ENCODE measurements at regions not wholly inside any gene's neighbourhood (a gene's known extent, or its start where the extent isn't known, plus 50 kb on each side); places are given as distances from the start of the nearest gene placed in this dataset.

GRCh38 chr15:31782016-31782783 is 248.1 kb upstream of the CHRNA7 start:
- no peaks in the 10 kb centered on the region; the same call in 1 of the 2 replicates for H3K27me3 ChIP-seq (replicated peaks; ENCODE audit: control insufficient read depth, insufficient read depth, low read length)
- TF ChIP-seq CTCF (IDR thresholded peaks at IDR 0.05; ENCODE audit: insufficient read depth, low read length, poor library complexity, severe bottlenecking) = no peak
- no peak overlapping the region for H3K4me3 ChIP-seq (replicated peaks; ENCODE audit: low read depth, low read length)
- H3K36me3 ChIP-seq (ENCODE audit: control insufficient read depth, insufficient read depth, low read length) = no peaks in the 10 kb centered on the region
- DNase-seq (ENCODE audit: extremely low read depth, insufficient read length) = no peak

- no peak for DNase-seq (ENCODE audit: extremely low read depth, insufficient read length)
- no peaks in the 10 kb centered on the region; the same call in 1 of the 2 replicates for H3K27me3 ChIP-seq (replicated peaks; ENCODE audit: control insufficient read depth, insufficient read depth, low read length)
- no peak overlapping the region for H3K4me3 ChIP-seq (replicated peaks; ENCODE audit: low read depth, low read length)
- TF ChIP-seq CTCF (IDR thresholded peaks at IDR 0.05; ENCODE audit: insufficient read depth, low read length, poor library complexity, severe bottlenecking) = no peak
- H3K36me3 ChIP-seq (ENCODE audit: control insufficient read depth, insufficient read depth, low read length) = no peaks in the 10 kb centered on the region
These were observed 247.4 kb upstream of the CHRNA7 start for GRCh38 chr15:31782951-31783350.

DNA sequence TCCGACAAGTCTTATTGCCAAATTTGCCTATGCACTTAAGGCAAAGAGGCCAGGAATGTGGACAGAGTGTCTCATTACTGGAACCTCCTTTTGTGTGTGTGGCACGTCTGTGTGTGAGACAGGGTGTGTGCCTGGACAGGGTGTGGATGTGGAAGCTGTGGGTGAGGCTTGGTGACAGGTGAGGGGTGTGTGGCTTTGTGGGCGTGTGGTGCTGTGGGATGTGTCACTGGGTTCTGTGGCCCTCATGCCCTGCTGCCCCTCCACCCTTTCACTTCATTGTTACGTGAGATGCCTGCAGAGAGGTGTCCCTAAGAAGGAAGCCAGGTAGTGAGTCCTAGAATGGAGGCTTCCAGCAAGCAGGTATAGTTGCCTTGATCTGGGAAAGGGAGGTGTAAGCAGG is 244.0 kb upstream of the CHRNA7 start:
- DNase-seq (ENCODE audit: extremely low read depth, insufficient read length) = no peak
- Histone ChIP-seq H3K27me3 (replicated peaks; ENCODE audit: control insufficient read depth, insufficient read depth, low read length) (no peaks in the 10 kb centered on the region), H3K4me3 (replicated peaks; ENCODE audit: low read depth, low read length) (no peak overlapping the region), H3K36me3 (ENCODE audit: control insufficient read depth, insufficient read depth, low read length) (no peaks in the 10 kb centered on the region)
- no peak for TF ChIP-seq CTCF (IDR thresholded peaks at IDR 0.05; ENCODE audit: insufficient read depth, low read length, poor library complexity, severe bottlenecking)

DNA sequence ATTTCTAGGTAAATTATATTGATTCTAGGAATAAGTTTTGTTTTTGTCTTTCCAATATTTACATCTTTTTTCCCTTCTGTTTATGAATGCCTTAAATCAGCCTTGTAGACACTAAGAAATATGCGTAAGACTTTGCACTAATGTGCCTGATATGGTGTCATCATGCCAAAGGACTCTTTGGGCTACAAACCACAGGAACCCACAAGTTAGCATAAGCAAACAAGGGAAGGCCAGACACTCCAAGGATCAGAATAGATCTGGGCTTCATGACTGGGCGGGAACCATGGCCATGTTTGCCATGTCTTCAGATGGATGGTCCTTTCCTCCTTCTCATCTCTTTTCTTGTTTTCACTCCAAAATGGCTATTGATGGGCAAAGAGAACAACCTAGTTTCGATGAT is 242.2 kb upstream of the CHRNA7 start:
- no peaks in the 10 kb centered on the region for H3K36me3 ChIP-seq (ENCODE audit: control insufficient read depth, insufficient read depth, low read length)
- H3K27me3 ChIP-seq (replicated peaks; ENCODE audit: control insufficient read depth, insufficient read depth, low read length) = no peaks in the 10 kb centered on the region
- DNase-seq (ENCODE audit: extremely low read depth, insufficient read length) = no peak
- no peak for TF ChIP-seq CTCF (IDR thresholded peaks at IDR 0.05; ENCODE audit: insufficient read depth, low read length, poor library complexity, severe bottlenecking)
- no peak overlapping the region for H3K4me3 ChIP-seq (replicated peaks; ENCODE audit: low read depth, low read length)

GRCh38 chr15:31792611-31793199 is 237.6 kb upstream of the CHRNA7 start:
- Histone ChIP-seq H3K36me3 (ENCODE audit: control insufficient read depth, insufficient read depth, low read length) (no peaks in the 10 kb centered on the region), H3K27me3 (replicated peaks; ENCODE audit: control insufficient read depth, insufficient read depth, low read length) (no peaks in the 10 kb centered on the region), H3K4me3 (replicated peaks; ENCODE audit: low read depth, low read length) (no peak overlapping the region)
- no peak for TF ChIP-seq CTCF (IDR thresholded peaks at IDR 0.05; ENCODE audit: insufficient read depth, low read length, poor library complexity, severe bottlenecking)
- DNase-seq (ENCODE audit: extremely low read depth, insufficient read length) = no peak
